ENCODE measurements at regions not wholly inside any gene's neighbourhood (a gene's known extent, or its start where the extent isn't known, plus 50 kb on each side); places are given as distances from the start of the nearest gene placed in this dataset.

- FAIRE-seq (no peak), DNase-seq (ENCODE audit: insufficient read length, low spot score) (no peak)
These were observed 131.1 kb downstream of the FAM161A start for GRCh38 chr2:61722800-61723199.

- FAIRE-seq = no peak
- DNase-seq (ENCODE audit: insufficient read length, low spot score) = no peak
These were observed 131.5 kb downstream of the FAM161A start for GRCh38 chr2:61722318-61722717.

- FAIRE-seq = no peak
- no peak for DNase-seq (ENCODE audit: insufficient read length, low spot score)
These were observed 132.5 kb downstream of the FAM161A start for GRCh38 chr2:61721382-61721781.

- DNase-seq (ENCODE audit: insufficient read length, low spot score) (no peak), FAIRE-seq (no peak)
These were observed 132.9 kb downstream of the FAM161A start for GRCh38 chr2:61720911-61721310.

GRCh38 chr2:61718965-61719364, 134.9 kb downstream of the FAM161A start:
- FAIRE-seq (no peak), DNase-seq (ENCODE audit: insufficient read length, low spot score) (no peak)

- DNase-seq (ENCODE audit: insufficient read length, low spot score) (no peak), FAIRE-seq (no peak)
These were observed 138.4 kb downstream of the FAM161A start for GRCh38 chr2:61715506-61715905.

GRCh38 chr2:61714210-61714609, 139.7 kb downstream of the FAM161A start:
- FAIRE-seq = no peak
- DNase-seq (ENCODE audit: insufficient read length, low spot score) = no peak

GRCh38 chr2:61713457-61713856, 140.4 kb downstream of the FAM161A start:
- DNase-seq (ENCODE audit: insufficient read length, low spot score) (no peak), FAIRE-seq (no peak)

- no peak for DNase-seq (ENCODE audit: insufficient read length, low spot score)
- no peak for FAIRE-seq
These were observed 141.8 kb downstream of the FAM161A start for GRCh38 chr2:61712060-61712459.

- FAIRE-seq = no peak
- DNase-seq (ENCODE audit: insufficient read length, low spot score) = no peak
These were observed 143.1 kb downstream of the FAM161A start for GRCh38 chr2:61710711-61711110.

- FAIRE-seq = peak; percentile 51
- peak; percentile 53 for DNase-seq (ENCODE audit: insufficient read length, low spot score)
These were observed 145.6 kb downstream of the FAM161A start for GRCh38 chr2:61707984-61708852.

GRCh38 chr2:61705625-61706024, 148.2 kb downstream of the FAM161A start:
- no peak for FAIRE-seq

GRCh38 chr2:61704364-61704763, 149.5 kb downstream of the FAM161A start:
- no peak for FAIRE-seq

More at GRCh38 chr2:61705625-61706024, 148.2 kb downstream of the FAM161A start:
- DNase-seq (ENCODE audit: insufficient read length, low spot score) = no peak

GRCh38 chr2:61702088-61702467, 151.8 kb downstream of the FAM161A start:
- no peak for FAIRE-seq
- DNase-seq (ENCODE audit: insufficient read length, low spot score) = no peak

More at GRCh38 chr2:61704364-61704763, 149.5 kb downstream of the FAM161A start:
- no peak for DNase-seq (ENCODE audit: insufficient read length, low spot score)

- DNase-seq (ENCODE audit: insufficient read length, low spot score) (no peak), FAIRE-seq (no peak)
These were observed 153.4 kb downstream of the FAM161A start for GRCh38 chr2:61700464-61700863.

- no peak for FAIRE-seq
- peak; percentile 88 for DNase-seq (ENCODE audit: insufficient read length, low spot score)
These were observed 156.4 kb upstream of the XPO1 start for GRCh38 chr2:61694312-61695274.

- no peak for FAIRE-seq
- DNase-seq (ENCODE audit: insufficient read length, low spot score) = no peak
These were observed 155.6 kb upstream of the XPO1 start for GRCh38 chr2:61693744-61694143.

GRCh38 chr2:61690078-61690596, 152.0 kb upstream of the XPO1 start:
- FAIRE-seq (no peak), DNase-seq (ENCODE audit: insufficient read length, low spot score) (no peak)

GRCh38 chr2:61689568-61689967, 151.4 kb upstream of the XPO1 start:
- no peak for FAIRE-seq

GRCh38 chr2:61688369-61689334, 150.5 kb upstream of the XPO1 start:
- DNase-seq (ENCODE audit: insufficient read length, low spot score) (no peak), FAIRE-seq (peak; percentile 23)

More at GRCh38 chr2:61689568-61689967, 151.4 kb upstream of the XPO1 start:
- DNase-seq (ENCODE audit: insufficient read length, low spot score) = no peak

All from HTR-8/SVneo (cell line).